C4-2B (cell line): ENCODE measurements at regions not wholly inside any gene's neighbourhood (a gene's known extent, or its start where the extent isn't known, plus 50 kb on each side); places are given as distances from the start of the nearest gene placed in this dataset.
"Not testable (repeated sequence)": the region's sequence is repeated elsewhere in the genome, so short reads cannot be mapped to it uniquely, and the experiment has no call there.

Experiments
- H3K27ac ChIP-seq: fragments of 450-650 bp; 2 replicates; pipeline ENCODE4 v1.5.1; 2017
- CTCF ChIP-seq: fragments of 450-650 bp; conservative IDR thresholded peaks from 2 replicates; pipeline ENCODE4 v1.5.1; 2017; ENCODE audit warnings: mild to moderate bottlenecking
- ZFX ChIP-seq: fragments of 450-650 bp; IDR thresholded peaks from 2 replicates; pipeline ENCODE4 v1.6.1; 2017

- no peak overlapping the region for H3K27ac ChIP-seq
- TF ChIP-seq ZFX = no peak
- TF ChIP-seq CTCF = no peak
These were observed 607.5 kb upstream of the KLF12 start for GRCh38 chr13:74741732-74742131.

GRCh38 chr13:74732736-74733385 is 598.7 kb upstream of the KLF12 start:
- no peak overlapping the region for H3K27ac ChIP-seq
- TF ChIP-seq ZFX = no peak
- no peak for TF ChIP-seq CTCF

- no peak overlapping the region for H3K27ac ChIP-seq
- no peak for TF ChIP-seq ZFX
- TF ChIP-seq CTCF = no peak
These were observed 597.5 kb upstream of the KLF12 start for GRCh38 chr13:74731731-74732130.

- TF ChIP-seq ZFX (no peak), CTCF (no peak)
- no peak overlapping the region for H3K27ac ChIP-seq
These were observed 596.5 kb upstream of the KLF12 start for GRCh38 chr13:74730556-74731331.

- no peak for TF ChIP-seq ZFX
- no peak overlapping the region for H3K27ac ChIP-seq
These were observed 592.0 kb upstream of the KLF12 start for GRCh38 chr13:74726206-74726605.

GRCh38 chr13:74718232-74718842 is 584.1 kb upstream of the KLF12 start:
- H3K27ac ChIP-seq = not testable (repeated sequence)

- no peak overlapping the region for H3K27ac ChIP-seq
- no peak for TF ChIP-seq ZFX
- no peak for TF ChIP-seq CTCF
These were observed 581.5 kb upstream of the KLF12 start for GRCh38 chr13:74715718-74716117.

- TF ChIP-seq ZFX = no peak
- TF ChIP-seq CTCF = no peak
- no peak overlapping the region for H3K27ac ChIP-seq
These were observed 575.8 kb upstream of the KLF12 start for GRCh38 chr13:74710006-74710405.
